Glutamatergic neuron (in vitro differentiated cells): ENCODE measurements at regions not wholly inside any gene's neighbourhood (a gene's known extent, or its start where the extent isn't known, plus 50 kb on each side); places are given as distances from the start of the nearest gene placed in this dataset.

Experiments used
- DNase-seq: peaks from one replicate; pipeline ENCODE4 v3.0.0; 2022
- H3K27ac Mint-ChIP-seq: one replicate; pipeline ENCODE4 v1.8.0; 2020; ENCODE audit warnings: mild to moderate bottlenecking, mixed read lengths, inconsistent platforms; ENCODE audit not compliant: unreplicated experiment
- H3K27me3 Mint-ChIP-seq: one replicate; pipeline ENCODE4 v1.8.0; 2020; ENCODE audit warnings: mild to moderate bottlenecking, moderate library complexity, mixed read lengths, inconsistent platforms; ENCODE audit not compliant: unreplicated experiment
- H3K36me3 Mint-ChIP-seq: one replicate; pipeline ENCODE4 v1.8.0; 2020; ENCODE audit warnings: mild to moderate bottlenecking, mixed read lengths, inconsistent platforms; ENCODE audit not compliant: unreplicated experiment
- H3K4me1 Mint-ChIP-seq: one replicate; pipeline ENCODE4 v1.8.0; 2020; ENCODE audit warnings: mild to moderate bottlenecking, low read depth, mixed read lengths, inconsistent platforms; ENCODE audit not compliant: unreplicated experiment
- H3K4me3 Mint-ChIP-seq: one replicate; pipeline ENCODE4 v1.8.0; 2020; ENCODE audit warnings: mild to moderate bottlenecking, mixed read lengths, inconsistent platforms; ENCODE audit not compliant: unreplicated experiment
- H3K9me3 Mint-ChIP-seq: one replicate; pipeline ENCODE4 v1.8.0; 2020; ENCODE audit warnings: mild to moderate bottlenecking, moderate library complexity, mixed read lengths, inconsistent platforms; ENCODE audit not compliant: unreplicated experiment
- CTCF ChIP-seq: fragments of 200-600 bp; sonication (generic); IDR thresholded peaks from one replicate; pipeline ENCODE4 v1.5.0; 2021; ENCODE audit not compliant: partially characterized antibody, unreplicated experiment

- DNase-seq = no peak
- Mint-ChIP-seq H3K4me1 (no peaks in the 10 kb centered on the region), H3K27ac (no peak overlapping the region), H3K4me3 (no peak overlapping the region), H3K9me3 (peaks cover 4% of the 10 kb centered on the region), H3K36me3 (no peaks in the 10 kb centered on the region), H3K27me3 (no peaks in the 10 kb centered on the region)
- TF ChIP-seq CTCF = no peak
Observed at GRCh38 chr9:109599711-109600110, 101.6 kb upstream of the PTPN3 start.

GRCh38 chr9:109600142-109600541, 102.0 kb upstream of the PTPN3 start:
- Mint-ChIP-seq H3K36me3 (no peaks in the 10 kb centered on the region), H3K27ac (no peak overlapping the region), H3K9me3 (peaks cover 4% of the 10 kb centered on the region), H3K4me3 (no peak overlapping the region), H3K4me1 (no peaks in the 10 kb centered on the region), H3K27me3 (no peaks in the 10 kb centered on the region)
- DNase-seq = no peak
- no peak for TF ChIP-seq CTCF

- no peak overlapping the region for H3K4me3 Mint-ChIP-seq
- no peak for TF ChIP-seq CTCF
- DNase-seq = no peak
- peaks cover 4% of the 10 kb centered on the region for H3K9me3 Mint-ChIP-seq
- H3K36me3 Mint-ChIP-seq = no peaks in the 10 kb centered on the region
- no peak overlapping the region for H3K27ac Mint-ChIP-seq
- no peaks in the 10 kb centered on the region for H3K4me1 Mint-ChIP-seq
- H3K27me3 Mint-ChIP-seq = no peaks in the 10 kb centered on the region
Observed at GRCh38 chr9:109601181-109601580, 103.1 kb upstream of the PTPN3 start.

GRCh38 chr9:109602987-109603386, 104.9 kb upstream of the PTPN3 start:
- Mint-ChIP-seq H3K9me3 (peaks cover 4% of the 10 kb centered on the region), H3K27me3 (no peaks in the 10 kb centered on the region), H3K4me1 (no peaks in the 10 kb centered on the region), H3K27ac (no peak overlapping the region), H3K36me3 (no peaks in the 10 kb centered on the region), H3K4me3 (no peak overlapping the region)
- no peak for DNase-seq
- TF ChIP-seq CTCF = no peak

- H3K36me3 Mint-ChIP-seq = no peaks in the 10 kb centered on the region
- H3K4me3 Mint-ChIP-seq = no peak overlapping the region
- H3K4me1 Mint-ChIP-seq = no peaks in the 10 kb centered on the region
- H3K9me3 Mint-ChIP-seq = peaks cover 4% of the 10 kb centered on the region
- no peak for DNase-seq
- TF ChIP-seq CTCF = no peak
- H3K27me3 Mint-ChIP-seq = no peaks in the 10 kb centered on the region
- no peak overlapping the region for H3K27ac Mint-ChIP-seq
Observed at GRCh38 chr9:109604131-109604530, 106.0 kb upstream of the PTPN3 start.
